Cardiac fibroblast (primary cell): ENCODE measurements at regions not wholly inside any gene's neighbourhood (a gene's known extent, or its start where the extent isn't known, plus 50 kb on each side); places are given as distances from the start of the nearest gene placed in this dataset.

ENCODE experiments used
- DNase-seq, 2 donors: peaks; one replicate each; pipeline versions ENCODE4 v3.0.0 to v3.0.0-alpha.2; 2010; ENCODE audit warnings: low read depth in 2 of 2
- H3K4me3 ChIP-seq, 2 donors: replicated peaks in 1 of 2; 1 replicate in 1 of 2; 2 replicates in 1 of 2; pipeline ENCODE4 v1.5.1; 2011; ENCODE audit warnings: low read depth in 2 of 2, low read length in 2 of 2, mild to moderate bottlenecking in 2 of 2, moderate library complexity in 1 of 2
- CTCF ChIP-seq: IDR thresholded peaks from one replicate; pipeline ENCODE4 v1.5.1; 2011; ENCODE audit warnings: low read depth, mild to moderate bottlenecking, low read length, inconsistent platforms

GRCh38 chr19:13588957-13589833 is 82.9 kb upstream of the CACNA1A start:
- peak; percentile 99 for TF ChIP-seq CTCF
- H3K4me3 ChIP-seq = no peak overlapping the region
- peak; percentile 60 to 65 for DNase-seq

GRCh38 chr19:13585512-13585911 is 79.2 kb upstream of the CACNA1A start:
- DNase-seq = no peak
- TF ChIP-seq CTCF = no peak

GRCh38 chr19:13583753-13584152 is 77.5 kb upstream of the CACNA1A start:
- no peak for TF ChIP-seq CTCF
- DNase-seq = no peak
- H3K4me3 ChIP-seq = no peak overlapping the region

More at GRCh38 chr19:13585512-13585911, 79.2 kb upstream of the CACNA1A start:
- no peak overlapping the region for H3K4me3 ChIP-seq

GRCh38 chr19:13583114-13583513 is 76.8 kb upstream of the CACNA1A start:
- H3K4me3 ChIP-seq = no peak overlapping the region
- no peak for TF ChIP-seq CTCF
- DNase-seq = no peak

GRCh38 chr19:13581576-13581975 is 75.3 kb upstream of the CACNA1A start:
- no peak for DNase-seq
- TF ChIP-seq CTCF = no peak
- H3K4me3 ChIP-seq = no peak overlapping the region

GRCh38 chr19:13579388-13580060 is 73.2 kb upstream of the CACNA1A start:
- DNase-seq = peak; percentile 9 to 72
- H3K4me3 ChIP-seq = no peak overlapping the region
- TF ChIP-seq CTCF = peak; percentile 16
